ENCODE measurements at regions not wholly inside any gene's neighbourhood (a gene's known extent, or its start where the extent isn't known, plus 50 kb on each side); places are given as distances from the start of the nearest gene placed in this dataset.
"Not testable (repeated sequence)": the region's sequence is repeated elsewhere in the genome, so short reads cannot be mapped to it uniquely, and the experiment has no call there.

DNA sequence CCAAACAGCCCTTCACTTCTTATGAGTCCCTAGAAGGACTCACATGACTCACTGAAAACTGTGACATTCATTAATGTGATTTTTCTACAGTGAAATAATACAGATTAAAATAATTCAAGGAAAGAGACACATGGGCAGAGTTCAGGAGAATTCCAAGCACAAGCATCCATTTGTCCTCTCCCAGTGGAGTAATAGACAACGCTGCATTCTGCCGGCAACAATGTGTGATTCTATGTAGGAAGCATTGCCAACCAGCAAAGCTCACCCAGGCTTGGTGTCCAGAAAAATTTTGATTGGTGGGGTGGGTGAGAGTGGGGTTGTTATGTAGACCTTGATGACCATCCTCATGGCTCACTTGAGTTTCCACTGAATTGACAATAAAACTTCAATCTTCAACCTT, 123.9 kb downstream of the VPREB1 start:
- TF ChIP-seq, protein P1, sequence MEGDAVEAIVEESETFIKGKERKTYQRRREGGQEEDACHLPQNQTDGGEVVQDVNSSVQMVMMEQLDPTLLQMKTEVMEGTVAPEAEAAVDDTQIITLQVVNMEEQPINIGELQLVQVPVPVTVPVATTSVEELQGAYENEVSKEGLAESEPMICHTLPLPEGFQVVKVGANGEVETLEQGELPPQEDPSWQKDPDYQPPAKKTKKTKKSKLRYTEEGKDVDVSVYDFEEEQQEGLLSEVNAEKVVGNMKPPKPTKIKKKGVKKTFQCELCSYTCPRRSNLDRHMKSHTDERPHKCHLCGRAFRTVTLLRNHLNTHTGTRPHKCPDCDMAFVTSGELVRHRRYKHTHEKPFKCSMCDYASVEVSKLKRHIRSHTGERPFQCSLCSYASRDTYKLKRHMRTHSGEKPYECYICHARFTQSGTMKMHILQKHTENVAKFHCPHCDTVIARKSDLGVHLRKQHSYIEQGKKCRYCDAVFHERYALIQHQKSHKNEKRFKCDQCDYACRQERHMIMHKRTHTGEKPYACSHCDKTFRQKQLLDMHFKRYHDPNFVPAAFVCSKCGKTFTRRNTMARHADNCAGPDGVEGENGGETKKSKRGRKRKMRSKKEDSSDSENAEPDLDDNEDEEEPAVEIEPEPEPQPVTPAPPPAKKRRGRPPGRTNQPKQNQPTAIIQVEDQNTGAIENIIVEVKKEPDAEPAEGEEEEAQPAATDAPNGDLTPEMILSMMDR (IDR thresholded peaks at IDR 0.05; ENCODE audit: insufficient read depth, low read length), result no peak
- DNase-seq (ENCODE audit: low read depth), result no peak
- H3K4me3 ChIP-seq (ENCODE audit: low read depth, low read length), result no peak overlapping the region

GRCh38 chr22:22369219-22369963, 124.8 kb downstream of the VPREB1 start:
- not testable (repeated sequence) for H3K4me3 ChIP-seq (ENCODE audit: low read depth, low read length); DNase-seq (ENCODE audit: low read depth)

GRCh38 chr22:22369964-22370270, 125.3 kb downstream of the VPREB1 start:
- no peak for DNase-seq (ENCODE audit: low read depth)
- TF ChIP-seq, protein P1 (IDR thresholded peaks at IDR 0.05; ENCODE audit: insufficient read depth, low read length), result no peak
- H3K4me3 ChIP-seq (ENCODE audit: low read depth, low read length), result no peak overlapping the region

DNA sequence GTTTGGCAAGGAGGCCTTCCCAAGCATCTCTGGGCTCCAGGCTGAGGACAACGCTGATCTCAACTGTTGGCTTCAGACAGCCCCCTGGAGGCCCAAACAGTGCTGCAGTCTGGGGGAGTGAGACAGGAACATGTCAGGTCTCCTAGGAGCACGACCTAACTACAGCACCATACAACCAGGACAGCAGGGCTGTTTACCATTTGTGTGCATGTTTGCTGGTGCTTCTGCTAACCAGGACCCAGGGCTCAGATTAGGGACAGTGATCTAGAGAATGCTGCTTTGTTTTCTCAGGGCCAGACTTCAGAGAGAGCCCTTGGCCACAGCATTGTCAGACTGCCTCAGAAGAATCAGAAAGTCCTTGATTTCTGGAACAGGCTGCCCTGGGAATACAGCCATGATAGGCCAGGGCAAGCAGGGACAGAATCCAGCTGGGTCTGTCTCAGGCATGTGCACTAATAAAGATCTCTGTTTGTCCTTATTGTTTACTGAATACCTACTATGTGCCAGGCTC, 126.5 kb downstream of the VPREB1 start:
- H3K4me3 ChIP-seq (ENCODE audit: low read depth, low read length), result no peak overlapping the region
- DNase-seq (ENCODE audit: low read depth), result no peak
- TF ChIP-seq, protein P1 (IDR thresholded peaks at IDR 0.05; ENCODE audit: insufficient read depth, low read length), result no peak

GRCh38 chr22:22372086-22372485, 127.5 kb downstream of the VPREB1 start:
- no peak overlapping the region for H3K4me3 ChIP-seq (ENCODE audit: low read depth, low read length)
- TF ChIP-seq, protein P1 (IDR thresholded peaks at IDR 0.05; ENCODE audit: insufficient read depth, low read length), result no peak
- no peak for DNase-seq (ENCODE audit: low read depth)

DNA sequence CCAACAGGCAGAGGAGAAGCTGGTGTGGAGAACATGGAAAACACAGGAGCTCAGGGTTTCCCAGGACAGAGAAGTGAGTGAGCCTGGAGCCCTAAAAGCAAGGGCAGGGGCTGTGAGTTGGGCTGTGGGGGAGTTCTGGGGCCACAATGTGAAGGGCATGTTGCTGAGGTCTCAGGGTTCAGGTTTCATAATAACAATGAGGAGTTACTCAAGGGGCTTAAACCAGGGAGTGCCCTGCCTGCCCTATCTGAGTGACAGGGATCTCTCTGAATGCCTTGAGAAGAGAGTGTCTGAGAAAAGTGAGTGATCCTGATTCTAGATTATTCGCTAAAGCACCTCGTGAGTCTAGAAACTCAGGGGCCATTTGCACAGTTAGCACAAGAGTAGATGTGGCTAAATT, 129.6 kb downstream of the VPREB1 start:
- TF ChIP-seq, protein P1 (IDR thresholded peaks at IDR 0.05; ENCODE audit: insufficient read depth, low read length), result no peak
- no peak for DNase-seq (ENCODE audit: low read depth)
- H3K4me3 ChIP-seq (ENCODE audit: low read depth, low read length), result no peak overlapping the region

- no peak overlapping the region for H3K4me3 ChIP-seq (ENCODE audit: low read depth, low read length)
- DNase-seq (ENCODE audit: low read depth), result no peak
- TF ChIP-seq, protein P1 (IDR thresholded peaks at IDR 0.05; ENCODE audit: insufficient read depth, low read length), result no peak
Observed at GRCh38 chr22:22374579-22374978, 130.0 kb downstream of the VPREB1 start.
